Frontal cortex (tissue), 3 donors: ENCODE measurements at regions not wholly inside any gene's neighbourhood (a gene's known extent, or its start where the extent isn't known, plus 50 kb on each side); places are given as distances from the start of the nearest gene placed in this dataset.

Source experiments
- DNase-seq, 2 donors: peaks; one replicate each; pipeline ENCODE4 v3.0.0; 2012; ENCODE audit warnings: low spot score in 2 of 2
- FAIRE-seq: peaks from 2 replicates; lab custom pipeline; 2012; peaks lifted over from hg19 to GRCh38; lab: Jason Lieb, UNC
- donor health status: control.
- donor health status: control.
- donor health status: control.

DNA sequence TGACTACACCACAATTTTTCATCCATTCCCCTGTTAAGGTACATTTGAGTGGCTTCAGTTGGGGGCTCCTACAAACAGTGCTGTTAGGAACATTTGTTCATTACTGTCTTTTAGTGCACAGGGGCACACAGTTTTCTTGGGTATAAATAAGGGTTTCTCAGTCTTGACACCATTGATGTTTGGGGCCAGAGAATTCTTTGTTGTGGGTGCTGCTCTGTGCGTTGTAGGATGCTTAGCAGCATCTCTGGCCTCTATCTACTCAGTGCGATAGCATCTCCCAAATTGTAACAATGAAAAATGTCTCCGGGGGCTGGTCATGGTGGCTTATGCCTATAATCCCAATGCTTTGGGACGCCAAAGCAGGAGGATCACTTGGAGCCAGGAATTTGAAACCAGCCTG lies 153.0 kb upstream of the MYL2 start:
- FAIRE-seq (no peak), DNase-seq (no peak)

GRCh38 chr12:111072299-111072698 lies 151.9 kb upstream of the MYL2 start:
- FAIRE-seq (no peak), DNase-seq (no peak)

GRCh38 chr12:111069886-111070285 lies 149.5 kb upstream of the MYL2 start:
- DNase-seq (no peak), FAIRE-seq (no peak)

GRCh38 chr12:111068290-111068689 lies 147.9 kb upstream of the MYL2 start:
- DNase-seq = no peak

DNA sequence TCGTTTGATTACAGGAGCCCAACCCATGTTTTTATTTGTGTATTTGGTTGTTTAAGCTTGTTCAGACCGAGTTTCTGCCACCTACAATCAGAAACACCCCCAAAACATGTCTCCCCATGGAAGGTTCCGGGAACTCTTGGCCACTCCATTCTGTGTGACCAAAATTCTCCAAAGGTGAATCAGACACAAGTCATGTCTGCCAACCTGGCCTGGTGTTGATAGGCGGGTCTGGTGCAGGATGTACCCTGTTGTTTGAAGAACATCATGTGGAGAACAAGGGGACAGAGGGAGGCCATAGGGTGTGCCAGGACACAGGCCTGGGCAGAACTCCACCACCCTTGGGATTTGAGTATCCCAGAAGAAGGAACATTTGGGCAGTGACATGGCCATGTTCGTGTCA lies 147.1 kb upstream of the MYL2 start:
- DNase-seq (no peak), FAIRE-seq (no peak)

More at GRCh38 chr12:111068290-111068689, 147.9 kb upstream of the MYL2 start:
- FAIRE-seq = no peak

DNA sequence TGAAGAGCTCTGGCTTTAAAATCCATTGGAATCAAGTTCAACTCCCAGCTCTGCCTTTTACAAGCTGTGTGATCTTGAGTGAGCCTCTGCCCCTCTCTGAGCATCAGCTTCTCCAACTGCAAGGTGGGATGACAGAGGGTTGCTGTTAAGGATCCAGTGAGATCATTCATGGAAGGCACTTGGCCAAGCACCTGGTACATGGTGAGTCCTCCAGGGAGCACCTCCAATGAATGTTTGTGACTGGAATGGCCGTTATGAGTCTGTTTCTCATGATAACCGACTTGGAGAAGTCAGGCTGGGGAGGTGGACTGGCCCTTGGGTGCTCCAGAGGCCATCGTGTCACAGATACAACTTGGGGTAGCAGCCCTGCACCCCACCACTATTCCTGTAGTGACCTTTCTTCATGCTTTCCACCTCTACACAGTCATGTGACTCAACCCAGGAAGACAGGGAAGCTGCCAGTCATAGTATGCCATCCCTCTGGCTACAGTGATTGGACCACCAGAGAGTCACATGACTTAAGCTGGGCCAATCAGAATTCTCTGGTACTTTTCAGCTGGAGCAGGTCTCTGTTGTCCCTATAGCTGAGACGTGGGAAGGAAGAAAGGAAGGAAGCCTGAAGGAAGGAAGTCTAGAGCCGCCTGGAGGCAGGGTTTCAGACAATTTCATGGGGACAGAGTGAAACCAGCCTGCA lies 146.5 kb upstream of the MYL2 start:
- no peak for FAIRE-seq
- DNase-seq = no peak

- DNase-seq = no peak
- FAIRE-seq = no peak
Observed at GRCh38 chr12:111064982-111065381, 144.6 kb upstream of the MYL2 start.

- no peak for FAIRE-seq
- no peak for DNase-seq
Observed at GRCh38 chr12:111064154-111064553, 143.8 kb upstream of the MYL2 start.

GRCh38 chr12:111063295-111064026 lies 143.1 kb upstream of the MYL2 start:
- FAIRE-seq (no peak), DNase-seq (no peak)

- DNase-seq (no peak), FAIRE-seq (no peak)
Observed at GRCh38 chr12:111057701-111058425, 137.5 kb upstream of the MYL2 start.

DNA sequence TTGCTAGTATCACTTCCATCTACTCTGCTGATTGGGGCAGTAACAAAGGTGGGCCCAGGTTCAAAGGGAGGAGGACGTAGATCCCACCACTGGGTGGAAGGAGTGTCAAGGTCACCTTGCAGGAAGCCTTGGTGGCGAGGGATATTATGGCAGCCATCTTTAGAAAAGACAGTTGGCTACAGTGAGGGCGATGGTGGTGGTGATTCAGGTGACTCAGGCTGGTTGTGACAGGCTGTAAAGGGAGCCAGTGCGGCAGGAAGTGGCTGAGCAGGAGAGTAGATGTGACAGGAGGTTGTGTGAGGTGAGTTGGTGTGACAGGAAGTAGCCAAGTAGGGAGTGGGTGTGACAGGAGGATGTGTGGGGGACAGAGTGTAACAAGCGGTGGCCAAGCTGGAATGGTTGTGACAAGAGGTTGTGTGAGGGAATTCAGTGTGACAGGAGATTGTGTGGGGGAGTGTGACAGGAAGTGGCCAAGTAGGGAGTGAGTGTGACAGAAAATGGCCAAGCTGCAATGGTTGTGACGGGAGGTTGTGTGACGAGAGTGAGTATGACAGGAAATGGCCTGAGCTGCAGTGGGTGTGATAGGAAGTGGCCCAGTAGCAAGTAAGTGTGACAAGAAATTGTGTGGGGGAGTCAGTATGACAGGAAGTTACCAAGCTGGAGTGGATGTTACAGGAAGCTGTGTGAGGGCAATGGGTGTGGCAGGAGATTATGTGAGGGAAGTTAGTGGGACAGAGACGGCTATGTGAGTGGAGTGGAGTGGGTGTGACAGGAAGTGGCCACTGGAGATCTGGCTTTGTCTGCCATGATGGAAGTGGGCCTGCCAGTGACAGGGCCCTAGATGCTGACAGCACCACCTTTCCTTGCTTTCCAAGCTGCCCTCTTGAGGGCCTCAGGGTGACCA lies 136.5 kb upstream of the MYL2 start:
- DNase-seq = no peak
- no peak for FAIRE-seq

- FAIRE-seq (no peak), DNase-seq (no peak)
Observed at GRCh38 chr12:111055181-111055880, 135.0 kb upstream of the MYL2 start.

GRCh38 chr12:111048991-111049390 lies 128.6 kb upstream of the MYL2 start:
- no peak for DNase-seq
- FAIRE-seq = no peak

GRCh38 chr12:111046896-111047295 lies 126.5 kb upstream of the MYL2 start:
- FAIRE-seq (no peak), DNase-seq (no peak)

GRCh38 chr12:111045941-111046340 lies 125.6 kb upstream of the MYL2 start:
- DNase-seq (no peak), FAIRE-seq (no peak)

GRCh38 chr12:111041091-111041490 lies 120.7 kb upstream of the MYL2 start:
- FAIRE-seq (no peak), DNase-seq (no peak)

GRCh38 chr12:111040690-111041089 lies 120.3 kb upstream of the MYL2 start:
- no peak for FAIRE-seq

DNA sequence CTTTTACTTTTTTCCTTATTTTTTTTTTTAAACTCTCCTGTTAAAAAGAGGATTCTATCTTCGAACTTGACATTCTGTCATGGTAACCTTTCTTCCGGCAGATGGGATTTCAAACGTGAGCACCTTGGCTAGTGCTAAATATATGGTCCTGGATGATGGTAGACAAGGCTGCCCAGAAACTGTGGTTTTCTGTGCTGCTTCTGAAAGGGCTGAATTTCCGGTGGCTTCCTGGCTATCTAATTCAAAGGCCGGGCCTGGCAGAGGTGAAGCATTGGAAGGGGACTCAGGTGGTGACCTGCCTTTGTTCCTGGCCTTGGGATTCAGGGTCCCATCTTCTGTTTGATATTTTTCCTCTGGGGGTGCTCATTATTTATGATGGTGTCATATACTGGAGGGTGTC lies 118.6 kb upstream of the MYL2 start:
- FAIRE-seq = no peak
- no peak for DNase-seq

More at GRCh38 chr12:111040690-111041089, 120.3 kb upstream of the MYL2 start:
- no peak for DNase-seq

DNA sequence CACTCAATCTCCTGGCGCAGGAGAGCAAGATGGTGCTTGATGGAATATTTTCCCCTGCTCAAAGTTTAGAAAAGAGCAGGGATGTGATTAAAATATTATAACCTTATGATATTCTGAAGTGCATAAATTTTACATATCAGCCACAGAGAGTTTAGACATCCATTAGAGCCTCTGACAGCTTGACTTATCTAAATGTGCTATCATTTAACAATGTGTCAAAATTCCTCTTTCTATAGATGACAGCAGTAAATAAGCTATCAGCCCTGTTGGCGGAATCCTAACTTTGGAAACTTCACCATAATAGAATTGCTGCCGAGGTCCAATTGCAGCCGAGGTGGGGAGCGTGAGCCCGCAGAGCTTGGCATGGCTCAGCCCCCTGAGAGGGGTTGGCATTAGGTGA lies 117.7 kb upstream of the MYL2 start:
- no peak for DNase-seq
- FAIRE-seq = no peak
